NB4 (cell line): ENCODE measurements at regions not wholly inside any gene's neighbourhood (a gene's known extent, or its start where the extent isn't known, plus 50 kb on each side); places are given as distances from the start of the nearest gene placed in this dataset.

Experiments used
- DNase-seq: peaks from one replicate; pipeline ENCODE4 v3.0.0; 2010; ENCODE audit warnings: low read depth
- H3K4me3 ChIP-seq: one replicate; pipeline ENCODE4 v1.5.1; 2011; ENCODE audit warnings: mild to moderate bottlenecking, low read depth, low read length, moderate library complexity
- CTCF ChIP-seq: IDR thresholded peaks from one replicate; pipeline ENCODE4 v1.5.1; 2012; ENCODE audit warnings: low read depth, low read length
- MYC ChIP-seq: IDR thresholded peaks from 2 replicates; pipeline ENCODE4 v1.6.1; 2011; ENCODE audit warnings: low read depth, low read length
- POLR2A ChIP-seq: IDR thresholded peaks from 2 replicates; pipeline ENCODE4 v1.6.1; 2011; ENCODE audit warnings: mild to moderate bottlenecking; ENCODE audit not compliant: insufficient read length; ENCODE audit errors: extremely low read depth
- TF ChIP-seq, protein P1 (sequence below): IDR thresholded peaks from 2 replicates; pipeline ENCODE4 v1.6.1; 2011; ENCODE audit warnings: low read depth, low read length

DNA sequence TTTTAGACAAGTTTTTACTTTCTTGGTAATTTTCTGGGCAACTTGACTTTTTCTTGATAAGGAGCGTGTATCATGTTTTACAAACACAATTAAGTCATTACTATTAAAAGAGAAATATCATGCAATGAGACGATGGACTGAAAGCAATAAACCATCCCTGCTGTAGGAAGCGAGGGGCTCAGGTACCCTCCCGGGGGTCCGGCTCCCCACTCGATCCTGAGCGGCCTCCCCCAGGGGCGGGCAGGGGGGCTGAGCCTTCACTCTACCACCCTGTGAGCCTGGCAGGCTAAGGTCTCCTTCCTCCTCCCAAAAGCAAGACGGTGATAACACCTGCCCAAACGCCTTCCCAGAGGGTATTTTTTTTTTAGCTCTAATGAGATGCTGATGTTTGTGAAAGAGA lies 51.8 kb upstream of the ADGRA1 start:
- TF ChIP-seq MYC, result no peak
- no peak for TF ChIP-seq POLR2A
- H3K4me3 ChIP-seq, result no peak overlapping the region

DNA sequence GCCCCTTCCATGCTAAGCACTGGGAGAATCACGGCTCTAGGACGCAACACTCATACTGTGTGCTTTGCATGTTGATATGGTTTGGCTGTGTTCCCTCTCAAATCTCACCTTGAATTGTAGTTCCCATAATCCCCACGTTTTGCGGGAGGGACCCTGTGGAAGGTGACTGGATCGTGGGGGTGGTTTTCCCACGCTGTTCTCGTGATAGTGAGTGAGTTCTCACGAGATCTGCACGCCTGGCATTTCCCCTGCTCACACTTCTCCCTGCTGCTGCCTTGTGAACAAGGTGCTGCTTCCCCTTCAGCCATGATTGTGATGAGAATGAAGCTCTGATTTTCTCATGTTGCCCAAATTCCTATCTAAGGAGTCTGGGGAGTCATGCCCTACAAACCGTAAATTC lies 53.0 kb upstream of the ADGRA1 start:
- no peak for DNase-seq
- no peak overlapping the region for H3K4me3 ChIP-seq
- no peak for TF ChIP-seq CTCF
- no peak for TF ChIP-seq MYC
- no peak for TF ChIP-seq POLR2A
- TF ChIP-seq, protein P1, sequence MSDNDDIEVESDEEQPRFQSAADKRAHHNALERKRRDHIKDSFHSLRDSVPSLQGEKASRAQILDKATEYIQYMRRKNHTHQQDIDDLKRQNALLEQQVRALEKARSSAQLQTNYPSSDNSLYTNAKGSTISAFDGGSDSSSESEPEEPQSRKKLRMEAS, result no peak

More for the DNA sequence above, 51.8 kb upstream of the ADGRA1 start:
- DNase-seq, result no peak

- TF ChIP-seq POLR2A, result no peak
- TF ChIP-seq, protein P1, result no peak
- no peak for TF ChIP-seq MYC
- TF ChIP-seq CTCF, result no peak
- DNase-seq, result no peak
- H3K4me3 ChIP-seq, result no peak overlapping the region
These were observed 53.6 kb upstream of the ADGRA1 start for GRCh38 chr10:133034092-133034491.

GRCh38 chr10:133033742-133034048 lies 54.0 kb upstream of the ADGRA1 start:
- TF ChIP-seq, protein P1, result no peak
- TF ChIP-seq MYC (no peak), POLR2A (no peak), CTCF (no peak)
- DNase-seq, result no peak
- no peak overlapping the region for H3K4me3 ChIP-seq

DNA sequence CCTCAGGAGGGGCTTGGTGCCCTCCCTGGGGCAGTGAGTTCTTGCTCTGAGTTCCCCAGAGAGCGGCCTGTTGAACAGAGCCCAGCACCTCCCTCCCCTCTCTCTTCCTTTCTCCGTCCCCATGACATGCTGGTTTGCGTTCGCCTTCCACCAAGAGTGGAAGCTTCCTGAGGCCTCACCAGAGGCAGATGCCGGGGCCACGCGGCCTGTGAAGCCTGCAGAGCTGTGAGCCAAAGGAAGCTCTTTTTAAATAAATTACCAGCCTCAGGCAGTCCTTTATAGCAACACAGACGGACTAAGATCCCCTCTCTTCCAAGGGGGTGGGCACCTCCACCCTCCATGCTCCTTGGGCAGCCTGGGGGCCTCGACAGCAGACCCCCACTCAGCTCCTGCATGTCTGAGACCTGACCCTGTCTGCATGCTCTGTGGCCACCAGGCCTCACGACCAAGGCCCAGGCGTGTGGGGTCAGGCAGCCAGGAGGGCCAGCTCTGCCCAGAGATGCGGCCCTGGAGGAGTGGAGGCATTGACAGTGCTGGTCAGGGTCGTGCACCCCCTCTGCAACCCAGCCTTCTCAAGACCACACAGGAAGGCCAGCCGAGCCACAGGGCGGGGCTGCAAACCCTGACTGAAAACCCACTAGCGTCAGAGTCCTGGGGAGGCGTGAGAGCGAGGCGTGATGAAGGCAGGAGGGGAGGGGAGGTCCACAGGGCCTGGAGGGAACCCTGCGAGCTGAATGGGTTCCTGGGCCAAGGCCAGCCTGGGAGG lies 54.6 kb upstream of the ADGRA1 start:
- DNase-seq, result no peak
- TF ChIP-seq MYC (no peak), POLR2A (no peak), CTCF (no peak)
- TF ChIP-seq, protein P1, result no peak
- H3K4me3 ChIP-seq, result no peak overlapping the region

DNA sequence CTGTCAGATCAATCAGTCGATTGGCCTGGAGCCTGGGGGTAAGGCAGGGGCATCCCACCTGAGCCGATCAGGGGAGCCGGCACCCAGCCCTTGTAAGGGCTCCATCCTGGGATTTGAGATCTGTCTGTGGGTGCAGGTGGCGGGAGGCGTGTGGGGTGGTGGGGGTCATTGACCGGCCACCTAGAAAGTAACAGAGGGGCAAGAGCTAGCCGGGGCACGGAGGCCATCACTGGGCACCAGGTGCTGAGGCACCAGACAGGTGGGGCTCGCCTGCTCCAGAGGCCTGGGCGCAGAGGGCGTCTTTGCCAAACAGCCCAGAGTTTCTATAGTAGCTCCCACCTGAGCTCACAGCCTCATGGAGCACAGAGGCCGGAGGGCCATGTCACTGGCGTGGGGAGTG lies 55.5 kb upstream of the ADGRA1 start:
- no peak for DNase-seq
- TF ChIP-seq CTCF (no peak), MYC (no peak), POLR2A (no peak)
- TF ChIP-seq, protein P1, result no peak
- H3K4me3 ChIP-seq, result no peak overlapping the region
